Left ventricle myocardium inferior (tissue), 1 donor: ENCODE measurements at regions not wholly inside any gene's neighbourhood (a gene's known extent, or its start where the extent isn't known, plus 50 kb on each side); places are given as distances from the start of the nearest gene placed in this dataset.

Experiments used
- DNase-seq: peaks from one replicate; pipeline ENCODE4 v3.0.0-alpha.2; 2020
- H3K27ac ChIP-seq: fragments of 200-600 bp; replicated peaks from 2 replicates; pipeline ENCODE4 v1.8.0; 2021
- H3K27me3 ChIP-seq: fragments of 200-600 bp; 2 replicates; pipeline ENCODE4 v1.8.0; 2021; ENCODE audit warnings: low read depth
- H3K36me3 ChIP-seq: fragments of 200-600 bp; 2 replicates; pipeline ENCODE4 v1.8.0; 2021
- H3K4me1 ChIP-seq: fragments of 200-600 bp; 2 replicates; pipeline ENCODE4 v1.8.0; 2021
- H3K4me3 ChIP-seq: fragments of 200-600 bp; 2 replicates; pipeline ENCODE4 v1.8.0; 2021; ENCODE audit warnings: mild to moderate bottlenecking, moderate library complexity
- H3K9me3 ChIP-seq: fragments of 200-600 bp; replicated peaks from 2 replicates; pipeline ENCODE4 v1.8.0; 2021
- CTCF ChIP-seq: fragments of 200-600 bp; IDR thresholded peaks from 2 replicates; pipeline ENCODE4 v1.8.0; 2021; ENCODE audit warnings: antibody characterized with exemption, mild to moderate bottlenecking, borderline replicate concordance
- intact Hi-C: fragments of 100-400 bp; cut with micrococcal nuclease; formaldehyde crosslinking; loops from one replicate; pipeline ENCODE4 v1.11.0; 2022
- donor health status: DM: no; HTN: yes; CAD: no; lungs with severe emphysema.

DNA sequence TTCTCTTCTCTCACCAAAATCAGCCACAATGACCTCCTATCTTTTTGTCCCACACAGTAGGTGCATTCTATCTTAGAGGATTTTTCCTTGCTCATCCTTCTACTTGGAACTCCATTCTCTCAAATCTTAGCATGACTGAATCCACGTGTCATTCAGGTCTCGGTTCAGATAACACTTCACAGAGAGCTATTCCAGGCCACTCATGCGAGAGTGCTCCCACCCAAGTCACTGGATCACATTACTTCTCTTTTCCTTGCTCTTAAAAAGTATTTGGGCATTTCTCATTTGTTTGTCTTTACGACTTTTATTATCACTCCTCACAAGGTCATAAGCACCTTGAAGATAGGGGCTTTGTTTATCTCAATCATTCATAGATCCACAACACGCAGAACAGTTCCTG lies 647.5 kb upstream of the TENM3 start:
- no peak overlapping the region for H3K4me3 ChIP-seq
- intact Hi-C loops, result no loop called here

GRCh38 chr4:181597766-181598165 lies 645.4 kb upstream of the TENM3 start:
- Histone ChIP-seq H3K36me3 (no peaks in the 10 kb centered on the region), H3K9me3 (no peaks in the 10 kb centered on the region), H3K4me1 (no peaks in the 10 kb centered on the region), H3K4me3 (no peak overlapping the region), H3K27ac (no peak overlapping the region), H3K27me3 (peaks cover 9% of the 10 kb centered on the region)
- no peak for DNase-seq
- intact Hi-C loops, result no loop called here
- no peak for TF ChIP-seq CTCF

More for the DNA sequence above, 647.5 kb upstream of the TENM3 start:
- peaks cover 8% of the 10 kb centered on the region for H3K27me3 ChIP-seq
- no peak for TF ChIP-seq CTCF
- H3K36me3 ChIP-seq, result no peaks in the 10 kb centered on the region
- H3K9me3 ChIP-seq, result no peaks in the 10 kb centered on the region
- no peaks in the 10 kb centered on the region for H3K4me1 ChIP-seq
- no peak overlapping the region for H3K27ac ChIP-seq
- DNase-seq, result no peak

GRCh38 chr4:181599134-181599533 lies 644.1 kb upstream of the TENM3 start:
- no peak for DNase-seq
- Histone ChIP-seq H3K4me1 (no peaks in the 10 kb centered on the region), H3K36me3 (no peaks in the 10 kb centered on the region), H3K9me3 (no peaks in the 10 kb centered on the region), H3K4me3 (no peak overlapping the region), H3K27ac (no peak overlapping the region), H3K27me3 (peaks cover 9% of the 10 kb centered on the region)
- intact Hi-C loops, result no loop called here
- TF ChIP-seq CTCF, result no peak

GRCh38 chr4:181601103-181601502 lies 642.1 kb upstream of the TENM3 start:
- H3K9me3 ChIP-seq, result no peaks in the 10 kb centered on the region
- no peak for TF ChIP-seq CTCF
- H3K27me3 ChIP-seq, result peaks cover 9% of the 10 kb centered on the region
- no peak overlapping the region for H3K4me3 ChIP-seq
- no peaks in the 10 kb centered on the region for H3K36me3 ChIP-seq
- DNase-seq, result no peak
- no peak overlapping the region for H3K27ac ChIP-seq
- H3K4me1 ChIP-seq, result no peaks in the 10 kb centered on the region
- intact Hi-C loops, result no loop called here

GRCh38 chr4:181604546-181604945 lies 638.7 kb upstream of the TENM3 start:
- intact Hi-C loops, result no loop called here
- Histone ChIP-seq H3K4me1 (no peaks in the 10 kb centered on the region), H3K4me3 (no peak overlapping the region), H3K27ac (no peak overlapping the region), H3K9me3 (no peaks in the 10 kb centered on the region), H3K27me3 (peaks cover 9% of the 10 kb centered on the region), H3K36me3 (no peaks in the 10 kb centered on the region)
- TF ChIP-seq CTCF, result no peak
- no peak for DNase-seq

GRCh38 chr4:181606300-181606699 lies 636.9 kb upstream of the TENM3 start:
- Histone ChIP-seq H3K27ac (no peak overlapping the region), H3K27me3 (no peaks in the 10 kb centered on the region), H3K4me3 (no peak overlapping the region), H3K9me3 (no peaks in the 10 kb centered on the region), H3K4me1 (no peaks in the 10 kb centered on the region), H3K36me3 (no peaks in the 10 kb centered on the region)
- no peak for TF ChIP-seq CTCF
- DNase-seq, result no peak
- intact Hi-C loops, result no loop called here
